ENCODE measurements at regions not wholly inside any gene's neighbourhood (a gene's known extent, or its start where the extent isn't known, plus 50 kb on each side); places are given as distances from the start of the nearest gene placed in this dataset.

GRCh38 chr7:15042285-15043065 is 139.9 kb upstream of the DGKB start:
- CTCF ChIA-PET: no interaction called here
- no peak for TF ChIP-seq CTCF (IDR thresholded peaks at IDR 0.05; ENCODE audit: insufficient read depth, low read depth, low read length)
- POLR2A ChIA-PET: no interaction called here

GRCh38 chr7:15041226-15041625 is 138.7 kb upstream of the DGKB start:
- Histone ChIP-seq H3K4me3 (ENCODE audit: low read depth, low read length) (no peak overlapping the region), H3K36me3 (ENCODE audit: control insufficient read depth, insufficient read depth, low read length) (no peaks in the 10 kb centered on the region), H3K27me3 (ENCODE audit: control insufficient read depth, insufficient read depth, low read length) (no peaks in the 10 kb centered on the region)
- TF ChIP-seq CTCF (IDR thresholded peaks at IDR 0.05; ENCODE audit: insufficient read depth, low read depth, low read length): no peak
- POLR2A ChIA-PET: no interaction called here
- CTCF ChIA-PET: no interaction called here
- no peak for DNase-seq (ENCODE audit: low read depth)

More at GRCh38 chr7:15042285-15043065, 139.9 kb upstream of the DGKB start:
- Histone ChIP-seq H3K36me3 (ENCODE audit: control insufficient read depth, insufficient read depth, low read length) (no peaks in the 10 kb centered on the region), H3K27me3 (ENCODE audit: control insufficient read depth, insufficient read depth, low read length) (no peaks in the 10 kb centered on the region), H3K4me3 (ENCODE audit: low read depth, low read length) (no peak overlapping the region)
- DNase-seq (ENCODE audit: low read depth): no peak

- H3K27me3 ChIP-seq (ENCODE audit: control insufficient read depth, insufficient read depth, low read length): no peaks in the 10 kb centered on the region
- POLR2A ChIA-PET: no interaction called here
- CTCF ChIA-PET: interaction anchor here (1.3 kb wide), 1 partner anchor 20 kb away, joined by 4 read pairs; no protein-coding TSS in a partner anchor
- no peak overlapping the region for H3K4me3 ChIP-seq (ENCODE audit: low read depth, low read length)
- no peak for DNase-seq (ENCODE audit: low read depth)
- no peaks in the 10 kb centered on the region for H3K36me3 ChIP-seq (ENCODE audit: control insufficient read depth, insufficient read depth, low read length)
- no peak for TF ChIP-seq CTCF (IDR thresholded peaks at IDR 0.05; ENCODE audit: insufficient read depth, low read depth, low read length)
Measured at GRCh38 chr7:15035814-15036213, 133.3 kb upstream of the DGKB start.

GRCh38 chr7:15033039-15033438 is 130.5 kb upstream of the DGKB start:
- no peaks in the 10 kb centered on the region for H3K36me3 ChIP-seq (ENCODE audit: control insufficient read depth, insufficient read depth, low read length)
- H3K27me3 ChIP-seq (ENCODE audit: control insufficient read depth, insufficient read depth, low read length): no peaks in the 10 kb centered on the region
- TF ChIP-seq CTCF (IDR thresholded peaks at IDR 0.05; ENCODE audit: insufficient read depth, low read depth, low read length): no peak
- ChIA-PET CTCF (interaction anchor here (1.3 to 2.0 kb wide), 2 partner anchors 17 to 22 kb away, joined by 3 to 8 read pairs; no protein-coding TSS in a partner anchor), POLR2A (no interaction called here)
- H3K4me3 ChIP-seq (ENCODE audit: low read depth, low read length): no peak overlapping the region
- DNase-seq (ENCODE audit: low read depth): no peak

GRCh38 chr7:15018981-15019380 is 116.4 kb upstream of the DGKB start:
- no peak for TF ChIP-seq CTCF (IDR thresholded peaks at IDR 0.05; ENCODE audit: insufficient read depth, low read depth, low read length)

More at GRCh38 chr7:15018981-15019380, 116.4 kb upstream of the DGKB start:
- ChIA-PET CTCF (interaction anchor here (1.5 to 1.9 kb wide), 2 partner anchors 13 to 301 kb away, joined by 5 to 8 read pairs; no protein-coding TSS in a partner anchor), POLR2A (no interaction called here)
- DNase-seq (ENCODE audit: low read depth): no peak
- no peaks in the 10 kb centered on the region for H3K36me3 ChIP-seq (ENCODE audit: control insufficient read depth, insufficient read depth, low read length)
- no peak overlapping the region for H3K4me3 ChIP-seq (ENCODE audit: low read depth, low read length)
- H3K27me3 ChIP-seq (ENCODE audit: control insufficient read depth, insufficient read depth, low read length): peaks cover 4% of the 10 kb centered on the region
